Nephron progenitor cell (in vitro differentiated cells): ENCODE measurements at regions not wholly inside any gene's neighbourhood (a gene's known extent, or its start where the extent isn't known, plus 50 kb on each side); places are given as distances from the start of the nearest gene placed in this dataset.

Experiments
- DNase-seq: peaks from one replicate; pipeline ENCODE4 v3.0.0; 2021
- H3K27ac Mint-ChIP-seq: 2 replicates; pipeline ENCODE4 v1.8.0; 2021; ENCODE audit warnings: mild to moderate bottlenecking, moderate library complexity, mixed read lengths
- H3K27me3 Mint-ChIP-seq: 2 replicates; pipeline ENCODE4 v1.8.0; 2021; ENCODE audit warnings: mild to moderate bottlenecking, low read depth, mixed read lengths; ENCODE audit not compliant: poor library complexity
- H3K36me3 Mint-ChIP-seq: 2 replicates; pipeline ENCODE4 v1.8.0; 2021; ENCODE audit warnings: low read depth, mixed read lengths
- H3K4me1 Mint-ChIP-seq: 2 replicates; pipeline ENCODE4 v1.8.0; 2021; ENCODE audit warnings: mixed read lengths
- H3K4me3 Mint-ChIP-seq: 2 replicates; pipeline ENCODE4 v1.8.0; 2021; ENCODE audit warnings: mild to moderate bottlenecking, moderate library complexity, mixed read lengths
- H3K9me3 Mint-ChIP-seq: 2 replicates; pipeline ENCODE4 v1.8.0; 2021; ENCODE audit warnings: mild to moderate bottlenecking, moderate library complexity, mixed read lengths
- TF ChIP-seq, protein P1 (sequence below): fragments of 200-600 bp; sonication (generic); IDR thresholded peaks from 2 replicates; pipeline ENCODE4 v1.5.0; 2021; ENCODE audit warnings: antibody characterized with exemption

DNA sequence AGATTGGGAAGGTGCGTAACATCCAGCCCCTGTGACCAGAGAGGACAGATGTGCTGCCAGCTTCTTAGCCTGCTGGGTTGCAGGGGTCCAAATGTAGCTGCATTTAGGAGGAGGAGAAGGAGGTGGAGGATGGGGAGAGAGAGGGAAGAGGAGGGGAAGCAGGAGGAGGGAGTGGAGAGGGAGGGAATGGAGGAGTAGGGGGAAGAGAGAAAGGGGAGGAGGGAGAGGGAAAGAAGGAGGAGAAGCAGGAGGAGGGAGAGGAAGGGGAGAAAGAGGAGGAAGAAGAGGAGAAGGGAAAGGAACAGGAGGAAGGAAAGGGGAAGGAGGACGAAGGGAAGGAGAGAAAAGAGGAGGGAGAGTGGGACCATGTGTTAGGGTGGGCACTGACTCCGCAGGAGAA is 108.6 kb downstream of the ABCC12 start:
- Mint-ChIP-seq H3K36me3 (no peaks in the 10 kb centered on the region), H3K27ac (no peak overlapping the region), H3K27me3 (peaks cover 22% of the 10 kb centered on the region), H3K9me3 (no peaks in the 10 kb centered on the region), H3K4me3 (no peak overlapping the region), H3K4me1 (no peaks in the 10 kb centered on the region)
- TF ChIP-seq, protein P1, sequence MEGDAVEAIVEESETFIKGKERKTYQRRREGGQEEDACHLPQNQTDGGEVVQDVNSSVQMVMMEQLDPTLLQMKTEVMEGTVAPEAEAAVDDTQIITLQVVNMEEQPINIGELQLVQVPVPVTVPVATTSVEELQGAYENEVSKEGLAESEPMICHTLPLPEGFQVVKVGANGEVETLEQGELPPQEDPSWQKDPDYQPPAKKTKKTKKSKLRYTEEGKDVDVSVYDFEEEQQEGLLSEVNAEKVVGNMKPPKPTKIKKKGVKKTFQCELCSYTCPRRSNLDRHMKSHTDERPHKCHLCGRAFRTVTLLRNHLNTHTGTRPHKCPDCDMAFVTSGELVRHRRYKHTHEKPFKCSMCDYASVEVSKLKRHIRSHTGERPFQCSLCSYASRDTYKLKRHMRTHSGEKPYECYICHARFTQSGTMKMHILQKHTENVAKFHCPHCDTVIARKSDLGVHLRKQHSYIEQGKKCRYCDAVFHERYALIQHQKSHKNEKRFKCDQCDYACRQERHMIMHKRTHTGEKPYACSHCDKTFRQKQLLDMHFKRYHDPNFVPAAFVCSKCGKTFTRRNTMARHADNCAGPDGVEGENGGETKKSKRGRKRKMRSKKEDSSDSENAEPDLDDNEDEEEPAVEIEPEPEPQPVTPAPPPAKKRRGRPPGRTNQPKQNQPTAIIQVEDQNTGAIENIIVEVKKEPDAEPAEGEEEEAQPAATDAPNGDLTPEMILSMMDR, result no peak
- DNase-seq, result no peak

DNA sequence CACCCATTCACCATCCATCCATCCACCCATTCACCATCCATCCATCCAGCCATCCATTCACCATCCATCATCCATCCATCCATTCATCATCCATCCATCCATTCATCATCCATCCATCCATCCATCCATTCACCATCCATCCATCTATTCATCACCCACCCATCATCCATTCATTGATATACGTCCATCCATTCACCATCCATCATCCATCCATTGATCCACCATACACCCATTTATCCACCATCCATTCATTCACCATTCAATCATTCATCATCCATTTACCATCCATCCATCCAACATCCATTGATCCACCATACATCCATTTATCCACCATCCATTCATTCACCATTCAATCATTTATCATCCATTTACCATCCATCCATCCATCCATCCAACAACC is 111.7 kb downstream of the ABCC12 start:
- no peaks in the 10 kb centered on the region for H3K4me1 Mint-ChIP-seq
- H3K36me3 Mint-ChIP-seq, result no peaks in the 10 kb centered on the region
- peaks cover 17% of the 10 kb centered on the region for H3K27me3 Mint-ChIP-seq
- H3K27ac Mint-ChIP-seq, result no peak overlapping the region
- DNase-seq, result no peak
- no peak overlapping the region for H3K4me3 Mint-ChIP-seq
- no peaks in the 10 kb centered on the region for H3K9me3 Mint-ChIP-seq
- TF ChIP-seq, protein P1, result no peak

DNA sequence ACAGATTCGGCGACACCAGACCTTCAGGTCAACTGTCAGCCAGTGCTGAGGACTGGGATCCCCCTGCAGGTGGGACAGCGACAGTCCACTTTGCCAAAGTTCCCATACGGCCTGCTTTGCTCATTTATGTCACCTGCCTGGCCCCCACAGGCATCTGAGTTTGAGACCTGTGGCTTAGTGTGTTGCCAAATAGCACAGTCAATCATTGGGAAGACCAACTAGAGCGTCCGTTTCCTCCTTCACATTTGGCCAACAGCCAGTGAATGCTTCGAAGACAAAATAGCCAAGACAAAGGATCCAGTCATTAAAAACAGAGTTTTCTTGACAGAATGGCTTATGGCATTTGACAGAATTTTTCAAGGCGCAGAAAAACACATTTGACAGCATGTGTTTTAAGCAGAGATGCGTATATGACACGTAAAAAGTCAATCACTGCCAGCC is 113.8 kb downstream of the ABCC12 start:
- no peak overlapping the region for H3K27ac Mint-ChIP-seq
- H3K9me3 Mint-ChIP-seq, result no peaks in the 10 kb centered on the region
- TF ChIP-seq, protein P1, result peak; percentile 43
- H3K4me1 Mint-ChIP-seq, result no peaks in the 10 kb centered on the region
- H3K36me3 Mint-ChIP-seq, result no peaks in the 10 kb centered on the region
- DNase-seq, result peak; percentile 25
- peaks cover 8% of the 10 kb centered on the region for H3K27me3 Mint-ChIP-seq
- H3K4me3 Mint-ChIP-seq, result no peak overlapping the region

DNA sequence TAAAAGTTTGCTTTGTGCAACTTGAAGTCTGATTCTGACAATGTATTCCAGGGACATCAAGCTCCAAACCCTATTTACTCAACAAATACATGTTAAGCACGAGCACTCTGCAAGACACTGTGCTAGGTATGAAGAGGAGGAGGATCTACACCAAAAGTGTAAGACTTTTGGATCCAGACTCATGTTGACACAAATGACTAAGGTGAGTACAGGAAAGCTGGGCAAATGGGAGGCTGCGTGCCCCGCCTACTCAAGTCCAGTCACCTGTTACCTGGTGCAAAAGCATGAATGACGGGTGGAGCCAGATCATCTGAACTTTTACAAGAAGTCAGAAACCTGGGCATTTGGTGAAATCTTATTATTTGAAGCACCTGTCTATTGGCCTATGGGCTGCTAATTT is 120.7 kb downstream of the ABCC12 start:
- Mint-ChIP-seq H3K27me3 (peaks cover 3% of the 10 kb centered on the region), H3K27ac (no peak overlapping the region), H3K4me3 (no peak overlapping the region), H3K9me3 (no peaks in the 10 kb centered on the region), H3K36me3 (no peaks in the 10 kb centered on the region), H3K4me1 (no peaks in the 10 kb centered on the region)
- TF ChIP-seq, protein P1, result no peak
- no peak for DNase-seq

DNA sequence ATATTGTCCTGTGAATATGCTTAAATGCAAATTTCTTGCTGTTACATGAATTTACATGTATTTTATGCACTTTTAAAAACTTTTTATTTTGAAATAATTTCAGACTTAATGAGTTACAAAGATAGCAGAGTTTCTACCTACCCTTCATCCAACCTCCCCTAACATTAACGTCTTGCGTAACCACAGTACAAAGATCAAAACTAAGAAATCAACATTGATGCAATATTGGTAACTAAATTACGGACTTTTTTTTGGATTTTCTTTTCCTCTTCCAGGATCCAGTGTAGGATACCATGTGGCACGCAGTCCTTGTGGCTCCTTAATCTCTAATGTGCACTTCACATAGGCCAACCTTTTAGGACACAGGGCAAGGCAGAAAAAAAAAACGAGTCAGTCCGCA is 124.9 kb downstream of the ABCC12 start:
- H3K4me1 Mint-ChIP-seq, result peaks cover 9% of the 10 kb centered on the region
- TF ChIP-seq, protein P1, result no peak
- H3K27me3 Mint-ChIP-seq, result peaks cover 6% of the 10 kb centered on the region
- H3K4me3 Mint-ChIP-seq, result no peak overlapping the region
- H3K36me3 Mint-ChIP-seq, result no peaks in the 10 kb centered on the region
- DNase-seq, result no peak
- H3K27ac Mint-ChIP-seq, result no peak overlapping the region
- H3K9me3 Mint-ChIP-seq, result peaks cover 4% of the 10 kb centered on the region

DNA sequence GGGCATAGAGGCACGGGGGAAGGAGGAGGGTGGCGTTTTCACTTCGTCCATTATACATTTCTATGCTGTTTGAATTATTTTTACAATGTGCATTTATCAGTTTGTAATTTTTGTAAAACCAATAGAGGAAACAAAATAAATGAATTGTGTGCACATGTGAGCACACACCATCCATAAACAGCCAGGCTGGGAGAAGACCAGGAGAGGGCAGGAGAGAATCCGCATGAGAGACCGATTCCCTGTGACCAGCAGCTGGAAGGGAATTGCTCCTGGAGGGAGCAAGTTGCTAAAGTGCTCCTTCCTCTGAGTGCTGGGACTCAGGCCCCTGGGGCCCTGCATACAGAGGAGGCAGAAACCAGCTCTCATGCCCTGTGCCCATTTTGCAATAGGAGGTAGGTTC is 126.0 kb downstream of the ABCC12 start:
- DNase-seq, result no peak
- Mint-ChIP-seq H3K4me3 (no peak overlapping the region), H3K36me3 (no peaks in the 10 kb centered on the region), H3K27ac (no peak overlapping the region), H3K9me3 (peaks cover 4% of the 10 kb centered on the region), H3K27me3 (peaks cover 6% of the 10 kb centered on the region), H3K4me1 (peaks cover 14% of the 10 kb centered on the region)
- TF ChIP-seq, protein P1, result no peak
